HCT116 (cell line): ENCODE measurements at regions not wholly inside any gene's neighbourhood (a gene's known extent, or its start where the extent isn't known, plus 50 kb on each side); places are given as distances from the start of the nearest gene placed in this dataset.

Experiments
- CTCF ChIP-seq, 3 experiments: fragments of 200-600 bp in 1 of 3; sonication (generic) in 1 of 3; IDR thresholded peaks in 2 of 3; conservative IDR thresholded peaks in 1 of 3; 2 replicates each; pipeline ENCODE4 v1.5.1; 2012 to 2017; ENCODE audit warnings: low read depth in 2 of 3, low read length in 2 of 3, antibody characterized with exemption in 1 of 3, borderline replicate concordance in 1 of 3, control low read depth in 1 of 3, mild to moderate bottlenecking in 1 of 3, mixed read lengths in 1 of 3, mixed run types in 1 of 3, moderate library complexity in 1 of 3; ENCODE audit not compliant: insufficient read depth in 1 of 3
- EZH2 ChIP-seq: fragments of 200-600 bp; sonication (generic); IDR thresholded peaks from 2 replicates; pipeline ENCODE4 v1.6.1; 2017; ENCODE audit warnings: antibody characterized with exemption, mixed run types
- ZFX ChIP-seq: fragments of 450-650 bp; IDR thresholded peaks from 2 replicates; pipeline ENCODE4 v1.6.1; 2017

GRCh38 chr4:66187175-66187720 is 517.0 kb upstream of the EPHA5 start:
- no peak for TF ChIP-seq ZFX
- no peak for TF ChIP-seq CTCF (IDR thresholded peaks at IDR 0.05 in 2 of 3, conservative IDR thresholded peaks at IDR 0.05 in 1 of 3; ENCODE audit: borderline replicate concordance in 1 of 3, insufficient read depth in 1 of 3, low read depth in 2 of 3, low read length in 2 of 3)
- TF ChIP-seq EZH2: no peak
